NCI-H2196 treated with DMSO at 0.1 percent for 48 hours (cell line): ENCODE measurements at regions not wholly inside any gene's neighbourhood (a gene's known extent, or its start where the extent isn't known, plus 50 kb on each side); places are given as distances from the start of the nearest gene placed in this dataset.
"Not testable (repeated sequence)": the region's sequence is repeated elsewhere in the genome, so short reads cannot be mapped to it uniquely, and the experiment has no call there.

Experiments used
- DNase-seq: peaks from one replicate; lab custom pipeline; 2025; ENCODE audit not compliant: unreplicated experiment; lab: John Stamatoyannopoulos, UW

DNA sequence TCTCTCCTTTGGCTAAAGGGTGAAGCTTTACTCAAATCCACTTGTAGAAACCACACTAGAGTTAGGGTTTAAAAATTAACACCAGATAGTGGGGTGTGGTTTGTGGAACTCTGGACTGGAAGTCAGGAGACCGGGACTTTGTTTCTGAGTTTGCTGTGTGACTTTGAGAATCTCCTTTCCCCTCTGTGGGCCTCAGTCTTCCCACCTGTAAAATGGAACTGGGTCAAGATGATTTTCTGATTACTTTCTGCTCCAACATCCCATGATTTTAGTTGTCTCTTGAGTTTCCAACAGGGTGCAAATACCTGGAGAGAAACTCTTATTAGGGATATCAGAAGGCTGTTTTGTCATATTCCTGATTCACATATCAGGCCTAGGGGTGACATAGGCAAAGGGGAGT lies 301.0 kb downstream of the MIAT start:
- no peak for DNase-seq

DNA sequence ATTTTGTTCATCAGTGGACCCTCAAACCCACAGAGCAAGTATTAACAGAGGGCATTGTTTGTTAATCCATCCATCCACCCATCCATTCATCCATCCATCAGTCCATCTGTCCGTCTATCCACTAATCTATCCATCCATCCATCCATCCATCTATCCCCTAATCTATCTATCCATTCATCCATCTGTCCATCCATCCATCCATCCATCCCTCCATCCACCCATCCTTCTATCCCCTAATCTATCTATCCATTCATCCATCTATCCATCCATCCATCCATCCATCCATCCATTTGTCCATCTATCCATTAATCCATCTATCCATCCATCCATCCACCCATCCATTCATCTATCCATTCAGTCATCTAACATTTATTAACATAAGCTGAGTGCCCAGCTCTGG lies 307.3 kb downstream of the MIAT start:
- no peak for DNase-seq

DNA sequence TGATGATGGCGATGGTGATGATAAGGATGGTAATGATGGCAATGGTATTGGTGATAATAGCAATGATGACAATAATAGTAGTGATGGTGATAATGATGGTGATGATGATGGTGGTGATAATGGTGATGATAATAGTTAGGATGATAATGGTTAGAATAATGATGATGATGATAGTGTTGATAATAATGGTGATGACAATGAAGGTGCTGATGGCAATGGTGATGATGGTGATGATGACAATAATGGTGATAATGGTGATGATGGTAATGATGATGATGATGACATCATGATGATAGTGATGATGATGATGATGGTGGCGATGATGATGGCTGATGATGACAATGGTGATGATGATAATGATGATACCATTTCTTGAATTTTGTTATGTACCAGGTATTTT lies 309.9 kb downstream of the MIAT start:
- no peak for DNase-seq

DNA sequence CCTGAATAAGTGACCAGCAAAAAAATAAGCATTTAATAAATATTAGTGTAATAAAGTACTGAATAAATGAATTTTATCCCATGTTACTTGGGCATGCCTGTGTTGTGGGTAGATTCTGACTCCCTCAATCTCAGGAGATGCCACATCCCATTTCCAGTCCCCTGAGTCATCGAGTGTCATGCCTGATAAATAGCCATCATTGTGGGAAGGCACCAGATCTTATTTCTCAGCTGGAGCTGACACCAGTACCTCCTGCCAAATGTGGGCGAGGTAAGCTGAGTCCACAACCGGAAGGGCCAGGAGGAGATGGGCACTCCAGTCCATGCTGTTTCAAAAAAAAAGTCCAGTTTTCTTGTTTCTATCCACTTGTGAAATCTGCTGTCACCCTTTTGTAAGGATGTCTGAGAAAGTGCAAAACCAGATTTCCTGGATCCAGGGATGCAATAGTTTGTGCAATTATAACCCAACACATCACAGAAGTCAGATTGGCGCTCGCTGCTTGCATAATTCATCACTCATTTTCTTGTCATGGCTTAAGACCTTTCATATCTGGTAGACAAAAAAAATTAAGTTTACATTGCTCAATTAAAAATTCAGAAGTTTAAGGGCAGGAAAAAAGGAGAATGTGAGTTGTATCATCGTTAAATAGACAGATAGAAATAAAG lies 311.6 kb downstream of the MIAT start:
- no peak for DNase-seq

DNA sequence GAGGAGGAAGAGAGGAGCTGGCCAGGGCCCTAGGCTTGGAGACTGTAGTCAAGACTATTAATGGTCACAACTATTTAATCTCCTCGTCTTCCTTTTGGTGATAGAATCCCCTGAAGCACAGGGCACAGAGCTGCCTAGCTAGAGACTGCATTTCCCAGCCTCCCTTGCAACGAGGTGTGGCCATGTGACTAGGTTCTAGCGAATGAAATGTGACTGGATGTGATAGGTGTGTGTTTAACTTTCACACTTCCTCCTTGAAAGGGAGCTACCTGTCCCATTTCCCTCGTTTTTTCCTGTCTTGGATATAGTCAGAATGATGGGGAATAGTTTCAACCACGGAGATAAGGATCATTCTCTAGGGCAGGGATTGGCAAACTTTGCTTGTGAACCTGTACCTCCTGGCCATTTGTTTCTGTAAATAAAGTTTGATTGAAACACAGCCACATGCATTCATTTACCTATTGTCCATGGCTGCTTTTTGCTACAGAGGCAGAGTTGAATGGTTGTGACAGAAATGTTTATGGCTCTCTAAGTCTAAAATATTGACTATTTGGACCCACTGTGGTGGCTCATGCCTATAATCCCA lies 313.5 kb downstream of the MIAT start:
- DNase-seq: no peak

DNA sequence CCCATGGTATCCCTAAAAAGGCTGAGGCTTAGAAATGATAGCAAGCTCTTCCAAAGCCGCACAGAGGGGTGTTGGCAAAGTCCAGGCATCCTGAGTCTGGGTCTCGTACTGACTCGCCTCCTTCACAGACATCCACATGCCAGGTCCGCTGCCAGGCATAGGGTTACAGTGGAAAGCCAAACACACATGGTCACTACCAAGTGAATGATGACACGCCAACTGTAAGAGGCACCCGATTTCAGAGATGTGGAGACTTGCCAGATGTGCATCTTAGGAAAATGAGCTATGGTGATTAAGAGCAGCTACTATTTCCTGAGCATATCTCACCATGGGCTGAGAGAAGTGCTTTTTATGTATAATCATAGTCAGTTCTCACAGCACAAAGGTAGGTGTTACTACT lies 314.9 kb downstream of the MIAT start:
- no peak for DNase-seq

DNA sequence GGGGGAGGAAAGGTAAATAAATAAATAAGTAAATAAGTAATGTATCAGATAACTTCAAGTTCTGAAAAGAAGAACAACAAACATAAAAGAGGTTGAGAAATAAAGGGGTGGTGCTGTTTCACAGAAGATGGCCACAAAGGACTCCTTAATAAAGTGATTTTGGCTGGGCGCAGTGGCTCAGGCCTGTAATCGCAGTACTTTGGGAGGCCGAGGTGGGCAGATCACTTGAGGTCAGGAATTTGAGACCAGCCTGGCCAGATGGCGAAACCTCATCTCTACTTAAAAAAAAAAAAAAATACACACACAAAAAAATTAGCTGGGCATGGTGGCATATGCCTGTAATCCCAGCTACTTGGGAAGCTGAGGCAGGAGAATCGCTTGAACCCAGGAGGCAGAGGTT lies 315.5 kb downstream of the MIAT start:
- DNase-seq: not testable (repeated sequence)

DNA sequence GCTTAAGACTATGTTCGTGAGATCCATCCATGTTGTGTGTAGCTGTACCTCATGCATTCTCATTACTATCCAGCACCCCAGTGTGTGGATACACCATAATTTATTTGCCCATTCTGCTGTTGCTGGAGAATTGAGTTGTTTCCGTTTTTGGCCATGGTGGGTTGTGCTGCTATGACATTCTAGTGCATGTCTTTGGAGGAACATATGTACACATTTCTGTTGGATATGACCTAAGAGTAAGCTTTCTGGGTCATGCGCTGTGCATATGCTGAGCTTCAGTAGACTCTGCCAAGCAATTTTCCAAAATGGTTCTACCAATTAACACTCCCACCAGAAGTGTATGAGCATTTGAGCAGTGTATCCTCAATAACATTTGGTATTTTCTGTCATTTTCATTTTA lies 316.6 kb downstream of the MIAT start:
- no peak for DNase-seq

DNA sequence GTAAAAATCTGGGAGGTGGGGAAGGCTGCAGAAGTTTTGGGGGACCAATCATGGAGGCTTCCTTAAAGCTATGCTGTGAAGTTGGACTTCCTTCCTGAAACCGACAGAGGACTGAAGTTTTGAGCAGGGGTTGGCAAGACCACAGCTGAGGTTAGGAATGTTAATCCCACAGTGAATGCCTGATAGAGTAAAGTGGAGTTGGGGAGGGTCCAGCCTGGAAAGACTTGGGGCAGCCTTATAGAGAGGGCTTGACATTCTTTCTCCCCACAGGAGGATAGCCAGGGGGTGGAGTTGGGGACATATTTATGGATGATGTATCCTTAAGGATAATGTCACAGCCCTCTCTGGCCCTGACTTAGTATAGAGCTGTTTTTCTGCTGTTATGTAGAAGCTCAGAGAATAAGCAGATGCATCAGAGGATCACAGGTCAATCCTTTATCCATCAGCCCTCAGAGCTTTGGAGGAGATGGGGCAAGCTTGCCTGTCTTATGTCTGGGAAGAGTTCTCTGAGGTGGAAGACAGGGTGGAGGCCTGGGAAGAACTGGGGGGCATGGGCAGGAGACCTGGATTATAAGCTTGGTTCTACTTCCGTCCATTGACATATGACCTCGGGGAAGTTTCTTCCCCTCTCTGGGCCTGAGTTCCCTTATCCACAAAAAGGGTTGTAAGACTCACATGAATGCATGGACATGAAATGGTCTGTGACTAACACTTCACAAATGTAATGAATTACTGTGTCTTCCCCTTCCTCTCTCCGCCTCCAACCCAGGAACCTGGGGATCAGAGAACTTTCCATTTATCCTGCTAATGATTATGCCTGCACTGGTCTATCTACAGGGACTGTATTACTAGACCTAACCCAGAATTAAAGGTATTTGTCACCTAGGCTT lies 317.8 kb downstream of the MIAT start:
- no peak for DNase-seq

DNA sequence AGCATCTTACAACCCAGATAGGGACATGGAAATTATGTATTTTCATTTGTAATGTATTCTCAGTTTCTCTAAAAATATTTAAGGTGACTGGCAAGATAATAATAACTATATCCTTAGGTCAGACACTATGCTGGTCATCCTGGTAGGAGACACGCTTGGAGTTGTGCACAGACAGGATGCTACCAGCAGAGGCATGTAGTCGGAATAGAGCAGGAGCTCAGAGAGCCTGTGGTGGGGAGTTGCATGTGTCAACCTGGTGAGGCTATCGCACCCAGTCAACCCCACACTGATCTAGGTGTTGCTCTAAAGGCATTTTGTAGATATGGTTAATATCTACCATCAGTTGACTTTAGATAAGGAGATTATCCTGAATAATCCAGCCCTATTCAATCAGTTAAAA lies 318.5 kb downstream of the MIAT start:
- DNase-seq: no peak

DNA sequence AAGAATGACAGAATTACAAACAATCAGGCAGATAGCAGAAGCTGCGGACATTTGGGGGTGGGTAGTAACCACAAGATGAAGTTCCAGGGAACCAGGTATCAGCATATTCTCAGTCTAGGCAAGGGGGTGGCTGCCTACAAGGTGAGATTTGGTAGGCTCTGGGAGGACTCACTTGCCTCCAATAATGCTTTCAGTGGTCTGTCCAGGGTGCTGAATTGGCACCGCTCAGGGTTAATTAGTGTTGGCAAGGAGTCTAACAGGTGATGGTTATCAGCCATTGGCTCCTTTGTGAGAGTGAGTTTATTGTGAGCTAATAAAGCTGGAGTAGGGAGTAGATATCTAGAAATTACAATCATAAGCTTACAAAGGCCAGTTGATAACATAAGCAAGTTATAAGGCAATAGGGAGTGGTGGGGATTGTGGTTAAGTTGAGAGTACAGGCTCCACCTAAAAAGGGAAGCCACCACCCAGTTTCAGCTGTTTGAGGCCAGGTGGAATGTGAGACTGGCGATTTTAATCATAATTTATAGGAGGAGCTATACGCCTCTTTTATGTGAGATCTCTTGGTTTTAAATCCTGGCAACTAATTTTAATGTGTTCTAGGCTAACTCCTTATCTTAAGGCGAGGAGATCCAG lies 320.5 kb downstream of the MIAT start:
- DNase-seq: no peak

DNA sequence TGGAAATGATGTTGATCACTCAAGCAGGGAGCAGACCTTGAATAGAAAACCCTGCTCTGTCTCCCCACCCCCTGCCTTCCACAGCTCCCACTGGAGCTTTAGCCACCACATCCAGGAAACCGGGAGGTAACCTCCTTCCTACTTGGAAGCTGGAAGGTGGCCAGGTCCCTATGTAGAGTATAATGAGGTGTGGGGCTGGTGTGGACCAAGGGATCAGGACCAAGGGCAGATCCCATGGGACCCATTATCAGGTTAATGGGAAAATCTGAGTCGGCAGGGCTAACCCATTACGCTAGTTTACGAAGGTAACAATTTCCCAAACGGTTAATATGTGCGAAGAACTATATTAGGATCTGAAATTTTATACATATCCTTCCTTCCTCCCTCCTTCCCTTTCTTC lies 321.9 kb downstream of the MIAT start:
- DNase-seq: no peak

DNA sequence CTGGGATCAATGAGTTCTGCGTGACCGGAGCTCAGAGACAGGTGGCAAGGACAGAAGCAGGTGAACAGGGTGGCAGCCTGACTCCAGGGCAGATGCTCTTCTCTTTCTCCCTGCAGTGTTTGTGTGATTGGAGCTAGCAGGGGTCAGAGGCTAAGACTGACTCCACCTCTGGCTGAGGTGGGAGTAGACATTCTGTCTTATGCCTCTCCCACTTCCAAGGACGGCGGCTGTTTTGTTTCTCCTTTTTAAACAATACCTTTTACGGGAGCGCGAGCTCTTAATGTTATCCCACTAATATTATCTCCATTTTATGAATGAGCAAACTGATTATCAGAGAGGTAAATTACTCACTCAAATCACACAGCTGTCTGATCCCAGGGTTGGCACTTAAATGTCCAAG lies 323.7 kb downstream of the MIAT start:
- DNase-seq: no peak

DNA sequence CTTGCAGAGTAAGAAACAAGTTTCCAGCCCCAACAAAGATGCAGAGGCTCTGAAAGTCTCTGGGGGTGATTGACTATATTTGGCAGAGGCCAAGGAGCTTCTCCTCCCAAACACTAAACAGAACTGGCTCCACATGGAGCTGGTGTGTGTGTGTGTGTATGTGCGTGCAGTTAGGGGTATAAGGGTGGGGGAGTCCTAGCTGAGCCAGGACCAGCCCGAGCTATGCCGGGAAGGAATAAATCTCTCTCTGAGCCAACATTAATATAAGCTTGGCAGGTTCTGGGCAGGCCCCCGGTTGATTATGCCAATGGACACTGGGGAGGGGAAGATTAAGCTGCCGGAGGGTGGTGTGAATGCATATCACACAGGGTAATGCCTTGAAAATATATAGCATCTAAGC lies 324.2 kb downstream of the MIAT start:
- DNase-seq: no peak

DNA sequence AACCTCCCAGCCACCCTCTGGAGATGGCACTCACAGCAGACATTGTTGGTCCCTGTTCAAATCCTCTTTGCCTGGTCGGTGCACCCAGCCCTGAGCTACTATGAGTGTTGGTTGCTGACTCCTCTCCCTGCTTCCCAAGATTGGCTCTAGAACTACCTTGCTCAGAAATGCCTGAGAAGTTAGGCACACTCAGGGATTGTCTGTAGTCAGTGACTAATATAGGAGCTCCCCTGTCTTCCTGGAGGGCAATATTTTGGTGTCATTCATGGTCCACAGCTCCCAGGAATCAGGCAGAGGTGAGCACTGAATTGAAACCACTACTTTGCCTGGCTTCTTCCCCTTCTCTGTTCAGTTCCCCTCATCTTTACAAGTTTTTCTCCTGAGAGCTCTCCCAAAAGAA lies 325.9 kb downstream of the MIAT start:
- DNase-seq: no peak

DNA sequence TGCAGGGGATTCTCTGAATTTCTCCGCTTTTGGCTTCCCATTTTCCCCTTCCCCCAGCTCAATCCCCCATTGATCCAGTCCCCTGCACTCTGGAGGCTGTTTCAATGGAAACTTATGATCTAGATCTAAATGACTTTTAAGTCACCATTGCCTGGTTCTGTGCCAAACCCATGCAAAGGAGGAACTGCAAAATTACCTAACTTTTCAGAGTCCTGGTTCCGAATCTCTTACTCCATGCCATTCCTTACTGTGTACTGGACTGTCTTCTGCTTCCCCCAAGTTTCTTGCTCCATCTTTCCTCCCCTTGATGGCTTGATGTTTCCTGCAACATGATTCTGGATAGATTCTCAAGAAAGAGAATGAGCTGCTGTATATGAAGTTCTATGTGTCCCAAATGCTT lies 327.8 kb downstream of the MIAT start:
- no peak for DNase-seq

DNA sequence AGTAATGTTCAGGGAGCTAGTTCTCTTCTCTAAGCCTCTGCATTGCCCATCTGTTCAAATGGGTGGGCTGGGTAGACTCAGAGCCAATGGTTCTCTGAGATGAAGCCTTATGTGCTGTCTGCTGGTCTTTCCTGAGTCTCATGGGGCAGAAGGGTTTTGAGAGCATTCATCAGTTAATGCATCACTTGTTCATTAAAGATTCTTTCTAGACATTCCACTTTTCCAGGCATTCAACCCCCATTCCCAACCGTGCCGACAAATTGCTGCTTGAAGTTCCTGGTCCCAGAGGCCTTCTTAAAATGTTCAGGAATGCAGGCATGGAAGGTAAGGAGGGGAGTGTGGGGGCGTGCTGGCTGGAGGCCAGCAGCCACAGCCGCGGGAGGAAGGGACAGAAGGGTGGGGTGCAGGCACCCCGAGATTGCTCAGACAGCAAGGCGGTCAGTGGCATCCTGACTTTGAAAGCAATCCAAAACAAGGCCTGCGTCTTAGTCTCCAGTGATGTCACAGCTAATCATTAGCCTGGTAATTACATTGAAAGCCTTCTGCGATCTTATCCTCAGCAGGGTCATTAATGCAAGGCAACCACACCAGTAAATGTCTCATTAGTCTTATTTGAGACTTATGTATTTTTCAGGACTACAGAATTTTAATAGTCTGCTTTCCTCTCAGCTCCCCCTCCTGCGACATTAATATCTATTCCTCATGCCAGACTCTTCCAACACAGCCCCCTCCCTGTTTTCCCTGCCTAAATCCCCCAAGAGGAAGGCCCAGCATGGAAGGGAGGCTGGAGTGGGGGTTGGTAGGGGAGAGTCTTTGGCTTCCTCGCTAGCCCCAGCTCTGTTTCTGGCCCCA lies 328.8 kb downstream of the MIAT start:
- no peak for DNase-seq

DNA sequence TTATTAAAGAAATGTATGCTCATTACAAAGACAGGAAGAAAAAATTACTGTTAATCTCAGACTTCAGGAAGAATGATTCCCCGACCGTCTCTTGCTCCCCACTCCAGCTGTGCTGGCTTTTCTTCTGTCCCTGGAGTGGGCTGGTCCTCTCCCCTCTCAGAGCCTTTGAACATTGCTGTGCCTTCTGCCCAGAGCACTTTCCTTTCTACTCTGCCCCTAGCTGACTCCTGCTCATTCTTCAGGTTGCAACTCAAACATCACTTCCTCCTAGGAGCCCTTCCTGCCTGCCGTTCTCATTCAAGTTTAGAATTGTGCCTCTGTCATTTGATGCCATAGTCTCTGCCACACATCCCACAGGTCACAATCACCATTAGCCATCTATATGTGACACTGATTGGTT lies 329.5 kb downstream of the MIAT start:
- DNase-seq: no peak

DNA sequence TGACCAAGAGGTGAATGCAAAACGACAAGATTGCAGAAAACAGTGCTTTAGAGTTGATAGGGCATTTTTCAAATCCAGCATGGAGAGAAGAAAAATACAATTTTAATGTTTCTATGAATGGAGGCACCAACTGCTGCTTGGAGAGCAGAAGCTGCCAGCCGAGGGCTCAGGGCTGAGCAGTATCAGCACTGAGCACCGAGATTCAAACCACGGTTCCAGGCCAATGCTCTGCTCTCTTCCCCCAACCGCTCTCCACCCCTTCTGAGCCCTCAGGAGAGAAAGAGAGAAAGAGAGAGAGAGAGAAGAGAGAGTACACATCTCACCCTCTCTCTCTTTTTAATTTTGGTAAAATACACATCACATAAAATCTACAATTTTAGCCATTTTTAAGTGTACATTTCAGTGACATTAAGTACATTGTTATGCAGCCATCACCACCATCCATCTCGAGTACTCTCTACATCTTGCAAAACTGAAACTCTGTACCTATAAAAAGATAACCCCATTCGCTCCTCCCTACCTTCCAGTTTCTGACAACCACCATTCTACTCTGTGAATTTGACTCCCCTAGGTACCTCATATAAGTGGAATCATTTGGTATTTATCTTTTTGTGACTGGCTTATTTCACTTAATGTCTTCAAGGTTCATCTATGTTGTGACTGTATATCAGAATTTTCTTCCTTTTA lies 333.3 kb downstream of the MIAT start:
- DNase-seq: no peak

DNA sequence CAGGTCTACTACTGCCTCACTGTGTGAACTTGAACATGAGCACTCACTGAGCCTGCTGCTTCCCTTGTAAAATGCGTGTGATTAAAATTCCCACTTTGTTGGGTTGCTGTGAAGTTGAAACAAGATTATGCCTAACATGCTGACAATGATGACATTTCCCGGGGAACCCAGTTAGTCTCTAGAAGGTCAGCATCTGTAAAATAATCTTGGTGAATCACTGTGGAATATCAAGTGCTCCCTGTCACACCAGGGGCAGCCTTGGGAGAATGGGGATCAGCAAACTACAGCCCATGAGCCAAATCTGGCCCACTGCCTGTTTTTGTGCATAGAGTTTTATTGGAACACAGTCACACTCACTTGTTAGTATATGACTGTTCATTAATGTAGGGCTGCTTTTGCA lies 335.2 kb downstream of the MIAT start:
- DNase-seq: no peak
